SK-N-MC (cell line): ENCODE measurements at regions not wholly inside any gene's neighbourhood (a gene's known extent, or its start where the extent isn't known, plus 50 kb on each side); places are given as distances from the start of the nearest gene placed in this dataset.

Experiments used
- DNase-seq: peaks from one replicate; pipeline ENCODE4 v3.0.0-alpha.2; 2011; ENCODE audit warnings: low read depth, low spot score
- H3K27ac ChIP-seq: fragments of 200-600 bp; sonication (generic); 2 replicates; pipeline ENCODE4 v1.5.1; 2016; ENCODE audit warnings: mixed run types
- H3K36me3 ChIP-seq: fragments of 200-600 bp; sonication (generic); 2 replicates; pipeline ENCODE4 v1.6.1; 2017; ENCODE audit warnings: antibody characterized with exemption, low read length, mixed read lengths; ENCODE audit not compliant: insufficient read depth
- H3K4me3 ChIP-seq: fragments of 200-600 bp; sonication (generic); 2 replicates; pipeline ENCODE4 v1.5.1; 2016
- H3K9ac ChIP-seq: fragments of 200-600 bp; sonication (generic); 2 replicates; pipeline ENCODE4 v1.8.0; 2017; ENCODE audit warnings: mixed run types, mixed read lengths; ENCODE audit not compliant: insufficient read length
- H3K9me3 ChIP-seq: fragments of 200-600 bp; sonication (generic); 2 replicates; pipeline ENCODE4 v1.6.1; 2017; ENCODE audit warnings: low read depth, mild to moderate bottlenecking, antibody characterized with exemption, low read length, moderate library complexity, mixed read lengths
- EZH2 ChIP-seq: fragments of 200-600 bp; sonication (generic); IDR thresholded peaks from one replicate; pipeline ENCODE4 v1.6.1; 2017; ENCODE audit warnings: antibody characterized with exemption
- FOXP2 ChIP-seq: optimal IDR thresholded peaks from 2 replicates; pipeline ENCODE3; 2011; ENCODE audit warnings: mild to moderate bottlenecking, moderate library complexity; ENCODE audit not compliant: insufficient read depth; ENCODE audit errors: extremely low read length, control extremely low read depth
- POLR2AphosphoS5 ChIP-seq: IDR thresholded peaks from 2 replicates; pipeline ENCODE4 v1.6.1; 2012; ENCODE audit warnings: mild to moderate bottlenecking, low read depth, low read length, borderline replicate concordance

DNA sequence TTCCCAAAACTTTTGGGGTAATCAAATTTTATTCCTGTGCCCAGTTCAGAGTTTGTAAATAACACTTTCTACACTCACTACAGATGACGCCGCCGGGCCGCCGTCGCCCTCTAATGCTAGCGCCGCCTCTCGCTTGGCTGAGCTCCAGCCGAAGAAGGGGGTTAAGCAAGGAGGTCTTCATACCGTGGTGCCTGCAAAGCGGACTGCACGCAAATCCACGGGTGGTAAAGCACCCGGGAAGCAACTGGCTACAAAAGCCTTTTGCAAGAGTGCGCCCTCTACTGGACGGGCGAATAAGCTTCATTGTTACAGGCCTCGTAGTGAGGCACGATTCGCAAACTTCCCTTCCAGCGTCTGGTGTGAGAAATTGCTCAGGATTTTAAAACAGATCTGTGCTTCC, 280.4 kb downstream of the MEF2C start:
- DNase-seq: no peak
- Histone ChIP-seq H3K9me3 (no peaks in the 10 kb centered on the region), H3K27ac (no peak overlapping the region), H3K36me3 (no peaks in the 10 kb centered on the region), H3K4me3 (no peak overlapping the region), H3K9ac (no peak overlapping the region)
- TF ChIP-seq FOXP2: no peak
- TF ChIP-seq POLR2AphosphoS5: no peak
- no peak for TF ChIP-seq EZH2

DNA sequence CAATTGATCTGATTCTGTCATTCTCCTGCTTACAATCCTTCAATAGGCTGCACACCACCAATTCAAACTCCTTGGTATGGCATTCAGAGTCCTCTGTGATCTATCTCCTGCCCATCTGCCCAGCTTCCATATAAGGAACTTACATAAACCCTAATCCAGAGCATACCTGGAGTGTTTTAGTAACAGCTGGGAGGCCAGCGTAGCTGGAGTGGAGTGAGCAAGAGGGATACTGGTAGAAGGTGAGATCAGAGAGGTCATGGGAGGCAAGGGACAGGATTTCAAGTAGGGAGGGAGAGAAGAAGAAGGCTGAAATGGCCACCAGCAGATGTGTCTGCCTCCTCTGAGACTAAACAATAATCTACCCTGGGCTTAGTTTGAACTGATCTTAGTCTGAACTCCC, 288.5 kb downstream of the MEF2C start:
- Histone ChIP-seq H3K4me3 (no peak overlapping the region), H3K9me3 (no peaks in the 10 kb centered on the region), H3K27ac (no peak overlapping the region), H3K9ac (no peak overlapping the region), H3K36me3 (no peaks in the 10 kb centered on the region)
- TF ChIP-seq EZH2: no peak
- TF ChIP-seq POLR2AphosphoS5: no peak
- no peak for DNase-seq

DNA sequence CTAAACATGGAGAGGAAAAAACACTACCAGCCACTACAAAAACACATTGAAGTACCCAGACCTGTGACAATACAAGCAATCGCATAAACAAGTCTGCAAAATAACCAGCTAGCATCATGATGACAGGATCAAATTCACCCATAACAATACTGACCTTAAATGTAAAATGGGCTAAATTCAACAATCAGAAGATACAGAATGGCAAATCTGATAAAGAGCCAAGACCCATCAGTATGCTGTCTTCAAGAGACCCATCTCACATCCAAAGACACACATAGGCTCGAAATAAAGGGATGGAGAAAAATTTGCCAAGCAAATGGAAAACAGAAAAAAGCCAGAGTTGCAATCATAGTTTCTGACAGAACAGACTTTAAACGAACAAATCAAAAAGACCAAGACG, 294.4 kb downstream of the MEF2C start:
- Histone ChIP-seq H3K27ac (no peak overlapping the region), H3K36me3 (no peaks in the 10 kb centered on the region), H3K9me3 (no peaks in the 10 kb centered on the region), H3K4me3 (no peak overlapping the region), H3K9ac (no peak overlapping the region)
- no peak for TF ChIP-seq FOXP2
- TF ChIP-seq EZH2: no peak
- TF ChIP-seq POLR2AphosphoS5: no peak
- DNase-seq: no peak

- H3K4me3 ChIP-seq: no peak overlapping the region
- H3K9ac ChIP-seq: no peak overlapping the region
- no peak for DNase-seq
- H3K36me3 ChIP-seq: no peaks in the 10 kb centered on the region
- TF ChIP-seq EZH2 (no peak), FOXP2 (no peak), POLR2AphosphoS5 (no peak)
- no peaks in the 10 kb centered on the region for H3K9me3 ChIP-seq
- no peak overlapping the region for H3K27ac ChIP-seq
Observed at GRCh38 chr5:88583471-88583870, 299.5 kb downstream of the MEF2C start.

DNA sequence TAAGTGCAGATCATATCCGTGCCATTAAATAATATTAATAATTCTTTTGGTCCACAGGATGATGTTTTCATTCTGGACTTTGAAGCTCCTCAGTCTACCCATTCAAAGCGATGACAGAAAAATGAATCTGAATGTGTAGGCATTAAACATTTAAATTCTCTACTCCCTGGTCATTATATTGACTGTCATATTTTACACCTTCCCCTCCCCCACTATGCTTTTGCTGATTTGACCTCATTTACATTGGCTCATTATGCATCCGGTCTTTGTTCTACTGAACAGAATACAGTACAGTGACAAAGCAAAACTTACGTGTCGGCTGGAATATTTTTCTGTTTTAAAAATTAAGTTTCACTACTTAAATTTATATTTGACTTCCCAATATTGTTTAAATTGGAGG, 289.7 kb upstream of the TMEM161B start:
- Histone ChIP-seq H3K4me3 (no peak overlapping the region), H3K9ac (no peak overlapping the region), H3K9me3 (no peaks in the 10 kb centered on the region), H3K27ac (no peak overlapping the region), H3K36me3 (no peaks in the 10 kb centered on the region)
- no peak for TF ChIP-seq EZH2
- TF ChIP-seq FOXP2: no peak
- no peak for TF ChIP-seq POLR2AphosphoS5
- DNase-seq: no peak

GRCh38 chr5:88557881-88558280, 289.2 kb upstream of the TMEM161B start:
- no peak overlapping the region for H3K4me3 ChIP-seq
- no peaks in the 10 kb centered on the region for H3K9me3 ChIP-seq
- H3K9ac ChIP-seq: no peak overlapping the region
- no peak for DNase-seq
- H3K36me3 ChIP-seq: no peaks in the 10 kb centered on the region
- H3K27ac ChIP-seq: no peak overlapping the region
- no peak for TF ChIP-seq EZH2
- no peak for TF ChIP-seq POLR2AphosphoS5
- no peak for TF ChIP-seq FOXP2

GRCh38 chr5:88557131-88557530, 288.5 kb upstream of the TMEM161B start:
- no peak for DNase-seq
- H3K9ac ChIP-seq: no peak overlapping the region
- H3K9me3 ChIP-seq: no peaks in the 10 kb centered on the region
- no peaks in the 10 kb centered on the region for H3K36me3 ChIP-seq
- TF ChIP-seq POLR2AphosphoS5 (no peak), FOXP2 (no peak), EZH2 (no peak)
- H3K4me3 ChIP-seq: peak overlapping the region; percentile 45
- H3K27ac ChIP-seq: peak overlapping the region; percentile 26; the same call in 1 of the 2 replicates

DNA sequence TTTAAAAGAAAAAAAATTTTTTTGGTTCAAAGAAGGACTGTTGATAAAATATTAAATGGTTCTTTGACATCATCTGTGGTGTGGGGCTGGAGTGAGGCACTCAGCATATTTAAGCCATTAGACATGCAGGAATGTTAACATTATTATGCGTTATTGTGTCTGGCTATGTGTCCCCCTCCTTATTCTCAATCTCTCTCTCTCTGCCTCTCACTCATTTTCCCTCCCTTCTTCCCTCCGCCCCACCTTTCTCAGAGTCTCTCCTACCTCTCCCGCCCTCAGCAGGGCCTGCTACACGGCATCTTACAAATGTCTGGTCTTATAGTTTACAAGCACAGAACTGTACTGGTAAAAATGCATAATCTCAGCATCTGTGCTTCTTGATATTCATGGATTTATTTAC, 287.8 kb upstream of the TMEM161B start:
- peak overlapping the region; percentile 26; the same call in 1 of the 2 replicates for H3K27ac ChIP-seq
- H3K36me3 ChIP-seq: no peaks in the 10 kb centered on the region
- TF ChIP-seq EZH2: no peak
- no peak for TF ChIP-seq FOXP2
- H3K4me3 ChIP-seq: peak overlapping the region; percentile 45
- no peaks in the 10 kb centered on the region for H3K9me3 ChIP-seq
- no peak overlapping the region for H3K9ac ChIP-seq
- no peak for DNase-seq

DNA sequence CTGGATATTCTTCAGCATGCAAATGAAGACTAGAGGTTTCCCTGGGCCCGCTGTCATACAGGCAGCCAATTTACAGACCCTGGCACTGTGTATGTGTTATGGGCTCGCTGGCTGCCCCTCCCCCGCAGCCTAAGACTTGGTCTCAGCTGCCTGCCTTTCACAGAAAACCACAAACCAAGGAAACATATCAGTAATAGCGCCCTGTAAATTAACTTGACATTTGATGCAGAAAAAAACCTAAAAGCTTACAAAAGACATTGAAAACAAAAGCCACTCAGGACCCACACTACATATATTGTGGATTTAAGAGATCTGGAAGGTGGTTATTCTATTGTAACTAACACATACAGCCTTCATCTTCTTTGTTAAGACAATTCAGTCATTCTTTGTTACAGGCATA, 287.0 kb upstream of the TMEM161B start:
- H3K36me3 ChIP-seq: no peaks in the 10 kb centered on the region
- H3K4me3 ChIP-seq: no peak overlapping the region
- DNase-seq: no peak
- H3K27ac ChIP-seq: no peak overlapping the region
- peak overlapping the region; percentile 3 for H3K9ac ChIP-seq
- H3K9me3 ChIP-seq: no peaks in the 10 kb centered on the region
- TF ChIP-seq FOXP2: no peak
- no peak for TF ChIP-seq EZH2
- no peak for TF ChIP-seq POLR2AphosphoS5

- Histone ChIP-seq H3K4me3 (no peak overlapping the region), H3K27ac (no peak overlapping the region), H3K9me3 (no peaks in the 10 kb centered on the region), H3K36me3 (no peaks in the 10 kb centered on the region), H3K9ac (no peak overlapping the region)
- no peak for DNase-seq
- TF ChIP-seq POLR2AphosphoS5: no peak
Observed at GRCh38 chr5:88553986-88554385, 285.3 kb upstream of the TMEM161B start.
